ENCODE measurements at regions not wholly inside any gene's neighbourhood (a gene's known extent, or its start where the extent isn't known, plus 50 kb on each side); places are given as distances from the start of the nearest gene placed in this dataset.

DNA sequence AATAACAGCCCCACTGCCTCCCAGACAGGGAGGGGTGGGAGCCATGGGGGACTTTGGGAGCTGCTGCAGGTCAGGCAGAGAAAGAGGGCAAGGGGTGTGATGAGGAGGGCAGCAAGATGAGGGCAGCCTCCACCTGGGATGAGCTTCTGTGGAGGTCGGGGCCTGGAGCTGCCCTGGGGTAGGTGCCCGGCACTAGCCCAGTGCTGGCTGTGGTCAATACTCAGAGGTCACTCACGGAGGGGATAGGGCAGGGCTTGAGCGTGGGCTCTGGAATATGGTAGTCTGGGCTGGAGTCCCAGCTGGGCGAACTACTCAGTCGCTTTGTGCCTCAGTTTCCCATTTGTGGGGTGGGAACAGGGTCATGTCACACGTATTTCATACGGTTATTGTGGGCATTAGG, 169.0 kb downstream of the IRF8 start:
- DNase-seq (ENCODE audit: low spot score): no peak
- TF ChIP-seq, protein P1, sequence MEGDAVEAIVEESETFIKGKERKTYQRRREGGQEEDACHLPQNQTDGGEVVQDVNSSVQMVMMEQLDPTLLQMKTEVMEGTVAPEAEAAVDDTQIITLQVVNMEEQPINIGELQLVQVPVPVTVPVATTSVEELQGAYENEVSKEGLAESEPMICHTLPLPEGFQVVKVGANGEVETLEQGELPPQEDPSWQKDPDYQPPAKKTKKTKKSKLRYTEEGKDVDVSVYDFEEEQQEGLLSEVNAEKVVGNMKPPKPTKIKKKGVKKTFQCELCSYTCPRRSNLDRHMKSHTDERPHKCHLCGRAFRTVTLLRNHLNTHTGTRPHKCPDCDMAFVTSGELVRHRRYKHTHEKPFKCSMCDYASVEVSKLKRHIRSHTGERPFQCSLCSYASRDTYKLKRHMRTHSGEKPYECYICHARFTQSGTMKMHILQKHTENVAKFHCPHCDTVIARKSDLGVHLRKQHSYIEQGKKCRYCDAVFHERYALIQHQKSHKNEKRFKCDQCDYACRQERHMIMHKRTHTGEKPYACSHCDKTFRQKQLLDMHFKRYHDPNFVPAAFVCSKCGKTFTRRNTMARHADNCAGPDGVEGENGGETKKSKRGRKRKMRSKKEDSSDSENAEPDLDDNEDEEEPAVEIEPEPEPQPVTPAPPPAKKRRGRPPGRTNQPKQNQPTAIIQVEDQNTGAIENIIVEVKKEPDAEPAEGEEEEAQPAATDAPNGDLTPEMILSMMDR (IDR thresholded peaks at IDR 0.05; ENCODE audit: extremely low read depth, missing control alignments): no peak

DNA sequence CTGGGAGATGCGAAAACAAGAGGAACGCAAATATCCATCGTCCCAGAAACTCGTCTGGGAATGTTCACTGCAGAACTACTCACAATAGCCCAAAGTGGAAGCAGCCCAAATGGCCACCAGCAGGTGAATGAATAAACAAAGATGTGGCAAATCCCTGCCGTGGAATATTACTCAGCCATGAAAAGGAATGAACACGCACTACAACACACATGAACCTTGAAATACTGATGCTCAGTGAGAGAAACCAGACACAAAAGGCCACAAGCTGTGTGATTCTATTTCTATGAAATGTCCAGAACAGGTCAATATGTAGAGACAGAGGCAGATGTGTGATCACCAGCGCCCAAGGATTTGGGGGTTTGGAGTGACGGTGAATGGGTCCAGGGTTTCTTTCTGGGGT, 169.8 kb downstream of the IRF8 start:
- no peak for DNase-seq (ENCODE audit: low spot score)
- TF ChIP-seq, protein P1 (IDR thresholded peaks at IDR 0.05; ENCODE audit: extremely low read depth, missing control alignments): no peak

DNA sequence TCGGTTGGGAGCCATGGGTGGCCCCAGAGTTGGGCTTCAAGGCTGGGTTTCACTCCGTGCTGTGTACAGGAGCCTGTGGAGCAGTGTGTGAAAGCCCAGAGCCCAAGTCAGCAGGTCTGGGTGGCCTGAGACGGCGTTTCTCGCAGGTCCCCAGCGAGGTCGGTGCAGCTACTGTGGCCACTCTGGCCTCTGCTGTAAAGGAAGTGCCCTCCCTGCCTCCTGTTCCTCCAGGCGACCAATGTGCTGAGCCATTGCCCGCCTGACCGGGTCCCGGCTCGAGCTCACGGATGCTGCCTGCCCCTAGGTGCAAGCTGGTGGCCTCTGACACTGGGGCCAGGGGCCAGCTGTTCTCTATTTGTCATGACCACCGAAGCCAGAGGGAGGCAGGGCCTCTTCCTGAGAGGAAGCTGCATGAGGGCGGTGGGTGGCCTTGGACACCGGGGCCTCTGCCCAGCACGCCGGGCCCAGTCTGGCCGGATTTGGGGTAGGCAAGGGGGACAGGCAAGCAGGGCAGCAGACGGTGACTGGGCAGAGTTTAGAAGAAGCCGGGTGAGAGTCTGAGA, 170.9 kb downstream of the IRF8 start:
- no peak for DNase-seq (ENCODE audit: low spot score)
- TF ChIP-seq, protein P1 (IDR thresholded peaks at IDR 0.05; ENCODE audit: extremely low read depth, missing control alignments): no peak

DNA sequence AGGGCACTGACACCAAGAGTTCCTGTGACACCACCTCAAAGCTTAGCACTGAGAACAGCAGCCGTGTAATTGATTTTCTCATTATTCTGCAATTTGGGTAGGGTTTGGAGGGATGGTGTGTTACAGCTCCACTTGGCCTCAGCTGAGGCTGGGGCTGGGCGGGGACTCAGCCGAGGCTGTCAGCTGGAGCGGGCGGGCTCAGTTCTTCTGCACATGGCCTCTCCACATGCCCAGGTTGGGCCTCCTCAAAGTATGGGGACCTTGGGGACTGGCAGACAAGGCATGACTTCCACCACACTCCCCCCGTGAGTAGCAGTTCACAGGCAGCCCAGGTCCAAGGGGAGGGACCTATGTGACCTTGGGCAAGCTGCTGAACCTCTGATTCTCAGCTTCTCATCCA, 171.5 kb downstream of the IRF8 start:
- DNase-seq (ENCODE audit: low spot score): no peak
- TF ChIP-seq, protein P1 (IDR thresholded peaks at IDR 0.05; ENCODE audit: extremely low read depth, missing control alignments): no peak

DNA sequence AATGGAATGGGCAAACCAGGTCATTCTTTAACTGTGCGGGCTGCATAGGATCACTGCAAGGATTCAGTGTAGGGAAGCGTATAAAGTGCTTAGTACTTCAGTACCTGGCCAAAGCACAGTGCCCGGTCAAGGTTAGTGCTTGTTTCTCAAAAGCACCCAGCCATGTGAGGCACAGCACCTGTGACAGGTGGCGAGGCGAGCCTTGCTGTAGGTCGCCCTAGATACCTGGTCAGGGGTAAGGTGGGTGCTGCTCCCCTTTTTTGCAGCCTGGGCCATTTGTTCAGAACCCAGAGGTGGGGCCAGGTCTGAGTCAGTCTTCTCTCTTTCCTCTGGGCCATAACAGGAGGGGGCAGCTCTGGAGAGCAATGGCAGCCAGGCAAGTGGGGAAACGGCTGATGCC, 172.0 kb downstream of the IRF8 start:
- TF ChIP-seq, protein P1 (IDR thresholded peaks at IDR 0.05; ENCODE audit: extremely low read depth, missing control alignments): no peak
- no peak for DNase-seq (ENCODE audit: low spot score)

DNA sequence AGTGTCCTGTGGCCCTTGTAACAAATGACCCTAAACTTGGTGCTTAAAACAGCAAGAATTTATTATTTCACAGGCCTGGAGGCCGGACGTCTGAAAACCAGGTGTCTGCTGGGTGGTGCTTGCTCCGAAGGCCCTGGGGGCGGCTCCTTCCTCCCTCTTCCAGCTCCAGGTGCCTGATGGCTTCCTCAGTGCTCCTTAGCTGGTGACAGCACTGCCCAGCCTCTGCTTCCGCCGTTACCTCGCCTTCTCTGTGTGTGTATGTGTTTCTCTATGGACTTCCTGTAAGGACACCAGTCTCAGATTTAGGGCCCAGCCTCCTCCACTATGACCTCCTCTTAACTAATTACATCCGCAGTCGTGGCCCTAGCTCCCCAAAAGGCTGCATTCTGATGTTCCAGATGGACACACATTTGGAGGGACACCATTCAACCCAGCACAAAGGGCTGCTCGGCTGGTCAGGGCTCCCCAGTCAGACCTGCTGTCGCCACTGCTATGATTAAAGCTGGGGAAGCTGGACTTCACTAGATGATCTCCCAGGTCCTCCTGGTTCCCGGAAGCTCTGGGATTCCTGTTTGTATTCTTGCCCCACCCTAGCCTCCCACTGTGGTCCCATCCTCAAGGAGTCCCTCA, 172.8 kb downstream of the IRF8 start:
- no peak for DNase-seq (ENCODE audit: low spot score)
- TF ChIP-seq, protein P1 (IDR thresholded peaks at IDR 0.05; ENCODE audit: extremely low read depth, missing control alignments): no peak

DNA sequence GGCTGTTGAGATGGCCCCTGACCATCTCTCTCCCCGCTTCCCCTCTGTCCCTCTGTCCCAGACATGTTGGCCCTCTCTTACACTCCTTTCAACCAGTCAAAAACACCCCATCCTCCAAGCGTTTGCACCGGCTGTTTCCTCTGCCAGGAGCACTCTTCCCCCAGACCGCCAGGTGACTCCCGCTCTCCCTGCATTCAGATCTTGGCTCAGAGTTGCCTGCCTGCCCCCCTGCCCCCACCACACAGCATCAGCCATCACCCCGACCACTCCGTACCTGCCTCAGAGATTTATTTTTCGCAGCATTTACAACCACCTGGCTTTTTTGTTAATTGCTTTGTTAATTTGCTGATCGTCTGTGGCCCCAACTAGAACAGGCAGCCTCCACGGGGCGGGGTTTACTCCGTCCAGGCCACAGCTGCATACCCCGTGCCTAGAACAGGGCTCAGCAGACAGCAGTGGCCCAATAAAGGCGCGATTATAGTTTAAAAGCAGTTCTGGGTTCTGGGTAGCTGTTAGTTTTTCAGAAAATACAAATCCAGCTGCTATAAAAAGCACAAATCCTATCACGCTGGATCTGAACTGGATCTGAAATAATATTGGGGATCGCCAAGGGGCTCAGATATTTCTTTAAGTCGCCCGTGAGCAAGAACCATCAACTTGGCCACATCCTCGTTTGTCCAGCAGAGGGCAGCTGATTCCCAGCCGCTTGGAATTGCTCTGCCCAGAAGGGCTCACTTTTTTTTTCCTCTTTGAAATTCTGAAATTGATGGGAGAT, 173.6 kb downstream of the IRF8 start:
- DNase-seq (ENCODE audit: low spot score): peak; percentile 81
- TF ChIP-seq, protein P1 (IDR thresholded peaks at IDR 0.05; ENCODE audit: extremely low read depth, missing control alignments): peak; percentile 71
